SU-DHL-6 (cell line): ENCODE measurements at regions not wholly inside any gene's neighbourhood (a gene's known extent, or its start where the extent isn't known, plus 50 kb on each side); places are given as distances from the start of the nearest gene placed in this dataset.

Source experiments
- H2AFZ ChIP-seq: fragments of 200-600 bp; sonication (generic); 2 replicates; pipeline ENCODE4 v1.6.1; 2014; ENCODE audit warnings: low read depth, mild to moderate bottlenecking, moderate library complexity, mixed read lengths, antibody characterized with exemption, low read length; ENCODE audit not compliant: severe bottlenecking
- H3F3A ChIP-seq: fragments of 200-600 bp; shearing (Covaris generic); 2 replicates; pipeline ENCODE4 v1.6.0; 2016; ENCODE audit warnings: antibody characterized with exemption, mild to moderate bottlenecking; ENCODE audit not compliant: insufficient read depth
- H3K27ac ChIP-seq: fragments of 200-600 bp; sonication (generic); 2 replicates; pipeline ENCODE4 v1.5.1; 2016; ENCODE audit warnings: low read depth, mild to moderate bottlenecking, low read length, moderate library complexity, mixed read lengths
- H3K27me3 ChIP-seq: fragments of 200-600 bp; sonication (generic), shearing (Covaris generic); 2 replicates; pipeline ENCODE4 v1.6.0; 2014; ENCODE audit warnings: mild to moderate bottlenecking, low read length
- H3K36me3 ChIP-seq: fragments of 200-600 bp; sonication (generic); 2 replicates; pipeline ENCODE4 v1.6.1; 2014; ENCODE audit warnings: mild to moderate bottlenecking, low read length, mixed read lengths
- H3K4me2 ChIP-seq: fragments of 300-600, 200-600 bp; shearing (Covaris generic), sonication (generic); 2 replicates; pipeline ENCODE4 v1.6.0; 2014; ENCODE audit warnings: low read length, low read depth, mild to moderate bottlenecking; ENCODE audit not compliant: poor library complexity, severe bottlenecking
- H3K4me3 ChIP-seq: fragments of 200-600 bp; sonication (generic); 2 replicates; pipeline ENCODE4 v1.5.1; 2014; ENCODE audit warnings: antibody characterized with exemption, low read length, mild to moderate bottlenecking, mixed read lengths; ENCODE audit not compliant: insufficient read depth, poor library complexity, severe bottlenecking
- H3K79me2 ChIP-seq: fragments of 200-600 bp; sonication (generic); 2 replicates; pipeline ENCODE4 v1.6.1; 2014; ENCODE audit warnings: mild to moderate bottlenecking, low read length, moderate library complexity; ENCODE audit not compliant: insufficient read depth
- H3K9ac ChIP-seq: fragments of 200-600 bp; sonication (generic); 2 replicates; pipeline ENCODE4 v1.7.0; 2014; ENCODE audit warnings: mild to moderate bottlenecking, low read length
- H3K9me2 ChIP-seq: fragments of 200-600 bp; sonication (generic); replicated peaks from 2 replicates; pipeline ENCODE4 v1.6.1; 2014; ENCODE audit warnings: low read length; ENCODE audit not compliant: insufficient read depth
- H3K9me3 ChIP-seq: fragments of 200-600 bp; sonication (generic); 2 replicates; pipeline ENCODE4 v1.6.1; 2014; ENCODE audit warnings: low read length, mixed read lengths; ENCODE audit not compliant: insufficient read depth
- H4K20me1 ChIP-seq: fragments of 200-600 bp; sonication (generic); 2 replicates; pipeline ENCODE4 v1.6.1; 2014; ENCODE audit warnings: low read depth, mild to moderate bottlenecking, antibody characterized with exemption, low read length, moderate library complexity, mixed read lengths
- CTCF ChIP-seq: fragments of 200-600 bp; sonication (generic); IDR thresholded peaks from one replicate; pipeline ENCODE4 v1.5.1; 2017; ENCODE audit warnings: antibody characterized with exemption, mild to moderate bottlenecking, low read length, moderate library complexity; ENCODE audit not compliant: insufficient read depth, poor library complexity, severe bottlenecking
- EZH2phosphoT487 ChIP-seq: fragments of 200-600 bp; sonication (generic), shearing (Covaris generic); conservative IDR thresholded peaks from 2 replicates; pipeline ENCODE4 v1.6.1; 2018; ENCODE audit warnings: mild to moderate bottlenecking, antibody characterized with exemption, low read length, moderate library complexity, mixed read lengths

GRCh38 chr18:79584491-79585394, 94.9 kb upstream of the CTDP1 start:
- Histone ChIP-seq H3K9me3 (no peaks in the 10 kb centered on the region), H3K9me2 (no peaks in the 10 kb centered on the region), H3K4me3 (no peak overlapping the region), H4K20me1 (no peaks in the 10 kb centered on the region), H3F3A (no peaks in the 10 kb centered on the region), H3K4me2 (no peak overlapping the region), H3K27ac (no peak overlapping the region), H3K9ac (no peak overlapping the region), H3K27me3 (no peaks in the 10 kb centered on the region), H2AFZ (no peak overlapping the region), H3K36me3 (no peaks in the 10 kb centered on the region), H3K79me2 (no peaks in the 10 kb centered on the region)
- TF ChIP-seq CTCF: no peak
- TF ChIP-seq EZH2phosphoT487: no peak

DNA sequence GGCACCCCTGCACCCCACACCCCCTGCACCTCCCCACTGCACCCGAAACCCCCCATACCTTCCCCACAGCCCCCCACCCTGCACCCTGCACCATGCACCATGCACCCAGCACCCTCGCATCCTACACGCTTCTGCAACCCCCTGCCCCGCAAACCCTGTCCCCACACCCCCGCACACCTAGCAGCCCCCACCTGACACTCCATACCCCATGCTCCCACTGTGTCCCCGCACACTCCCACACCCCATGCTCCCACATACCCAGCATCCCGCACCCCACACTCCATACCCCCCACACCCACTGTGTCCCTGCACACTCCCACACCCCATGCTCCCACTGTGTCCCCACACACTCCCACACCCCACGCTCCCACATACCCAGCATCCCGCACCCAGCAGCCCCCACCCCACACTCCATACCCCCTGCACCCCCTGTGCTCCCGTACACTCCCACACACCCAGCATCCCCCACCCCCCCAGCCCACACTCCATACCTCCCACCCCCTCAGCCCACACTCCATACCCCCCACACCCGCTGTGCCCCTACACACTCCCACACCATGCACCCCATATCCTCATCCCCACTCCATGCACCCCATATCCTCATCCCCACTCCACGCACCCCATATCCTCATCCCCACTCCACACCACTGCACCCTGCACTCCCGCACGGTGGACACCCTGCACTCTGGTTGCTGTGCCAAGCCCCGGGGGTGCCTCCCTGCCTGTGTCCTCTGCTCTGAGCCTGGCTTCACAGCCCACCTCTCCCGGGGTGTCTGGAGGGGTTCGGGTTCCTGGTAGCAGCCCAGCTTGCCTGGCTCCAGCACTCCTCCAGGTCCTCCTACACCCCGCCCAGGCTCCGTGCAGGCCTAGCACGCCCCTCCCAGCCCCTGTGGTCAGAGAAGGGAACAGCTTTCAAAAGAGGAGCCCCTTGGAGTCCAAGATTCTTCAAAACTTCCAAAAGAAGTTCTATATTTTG, 93.9 kb upstream of the CTDP1 start:
- no peak for TF ChIP-seq EZH2phosphoT487
- no peak for TF ChIP-seq CTCF
- Histone ChIP-seq H3K36me3 (no peaks in the 10 kb centered on the region), H3K79me2 (no peaks in the 10 kb centered on the region)

GRCh38 chr18:79586436-79587225, 93.0 kb upstream of the CTDP1 start:
- H3K27me3 ChIP-seq: no peaks in the 10 kb centered on the region
- H3K4me2 ChIP-seq: no peak overlapping the region

More for the DNA sequence above, 93.9 kb upstream of the CTDP1 start:
- Histone ChIP-seq H3K9me2 (no peaks in the 10 kb centered on the region), H4K20me1 (no peaks in the 10 kb centered on the region), H2AFZ (no peak overlapping the region), H3K27me3 (no peaks in the 10 kb centered on the region), H3K4me2 (no peak overlapping the region), H3K9ac (no peak overlapping the region), H3K27ac (no peak overlapping the region), H3K9me3 (no peaks in the 10 kb centered on the region), H3F3A (no peaks in the 10 kb centered on the region), H3K4me3 (no peak overlapping the region)

More at GRCh38 chr18:79586436-79587225, 93.0 kb upstream of the CTDP1 start:
- Histone ChIP-seq H3K79me2 (no peaks in the 10 kb centered on the region), H3F3A (no peaks in the 10 kb centered on the region), H3K27ac (no peak overlapping the region), H3K9me2 (no peaks in the 10 kb centered on the region), H3K36me3 (no peaks in the 10 kb centered on the region), H3K4me3 (no peak overlapping the region), H3K9ac (no peak overlapping the region), H4K20me1 (no peaks in the 10 kb centered on the region), H2AFZ (no peak overlapping the region), H3K9me3 (no peaks in the 10 kb centered on the region)
- TF ChIP-seq EZH2phosphoT487 (no peak), CTCF (no peak)
